Activated CD4-positive, alpha-beta T cell treated with anti-CD3 and anti-CD28 coated beads, Interleukin-2, Interleukin-4, amounts not matched to agents 100 ng/mL and 50 ng/mL, durations not matched to agents 16 hours and 8 hours (primary cell): ENCODE measurements at regions not wholly inside any gene's neighbourhood (a gene's known extent, or its start where the extent isn't known, plus 50 kb on each side); places are given as distances from the start of the nearest gene placed in this dataset.

Experiments
- DNase-seq: peaks from one replicate; pipeline ENCODE4 v3.0.0-alpha.2; 2020; ENCODE audit warnings: low spot score

DNA sequence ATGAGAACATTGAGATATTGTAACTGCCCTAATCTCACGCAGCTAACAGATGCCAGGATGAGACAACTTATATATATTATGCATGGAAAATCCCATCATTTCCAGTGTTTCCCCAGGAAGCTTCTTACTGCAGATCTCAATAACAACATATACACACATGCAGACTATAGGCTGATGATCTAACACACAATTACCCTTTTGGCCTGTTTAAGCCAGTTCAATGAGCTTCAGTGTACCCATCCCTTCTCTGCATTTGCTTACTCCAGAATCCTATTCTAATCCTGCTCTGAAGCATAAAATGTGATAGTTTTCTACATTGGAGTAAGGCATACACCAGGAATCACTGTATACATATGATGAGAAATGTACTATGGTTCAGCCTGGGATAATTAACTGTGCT lies 489.4 kb downstream of the SUCLA2 start:
- no peak for DNase-seq

DNA sequence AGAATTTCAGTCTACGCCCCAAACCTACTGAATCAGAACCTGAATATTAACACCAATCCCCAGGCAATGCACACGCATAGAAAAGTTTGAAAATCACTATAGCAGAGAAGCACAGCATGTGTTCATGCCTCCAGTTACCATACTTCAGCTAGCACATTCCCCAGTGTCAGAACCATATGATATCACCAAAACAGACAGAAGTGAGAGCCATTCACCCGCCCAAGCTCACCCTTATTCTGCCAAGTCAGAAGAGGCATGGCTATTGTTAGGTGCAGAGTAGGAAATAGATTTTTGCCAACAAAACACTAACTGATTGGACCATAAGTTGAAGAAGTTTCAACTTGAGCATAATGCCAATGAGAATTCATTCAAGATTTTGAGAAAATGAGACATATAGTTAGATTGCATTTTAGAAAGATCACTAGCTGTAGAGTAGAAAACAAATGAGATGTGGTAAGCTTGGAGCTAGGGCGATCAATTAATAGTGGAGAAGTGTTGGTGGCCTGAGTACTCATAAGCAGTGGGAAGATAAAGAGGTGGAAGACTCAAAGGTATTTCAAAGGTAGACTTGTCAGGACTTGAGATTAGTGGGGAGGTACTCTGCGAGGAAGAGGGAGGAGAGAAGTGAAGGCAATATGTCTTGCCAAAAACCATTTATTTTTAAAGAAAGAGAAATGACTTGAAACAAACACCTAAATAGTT lies 492.4 kb downstream of the SUCLA2 start:
- DNase-seq, result no peak

DNA sequence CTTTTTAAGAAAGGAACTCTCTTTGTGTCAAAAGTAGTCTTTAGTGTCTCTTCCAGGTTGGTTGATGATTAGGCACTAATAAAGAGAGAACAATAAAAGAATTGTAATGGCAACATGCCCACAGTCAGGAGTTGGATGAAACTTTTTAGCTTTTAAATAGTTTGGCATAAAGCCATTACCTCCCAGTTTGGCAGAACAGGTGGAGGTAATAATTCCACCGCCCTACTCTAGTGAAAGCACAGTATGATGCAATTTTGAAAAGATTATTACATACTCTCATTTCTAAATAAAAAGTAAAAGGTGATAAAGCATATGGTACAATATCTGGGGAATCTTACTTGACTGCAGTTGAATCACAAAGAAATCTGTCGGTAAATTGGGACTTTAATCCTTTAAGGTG lies 497.6 kb downstream of the SUCLA2 start:
- DNase-seq, result no peak

DNA sequence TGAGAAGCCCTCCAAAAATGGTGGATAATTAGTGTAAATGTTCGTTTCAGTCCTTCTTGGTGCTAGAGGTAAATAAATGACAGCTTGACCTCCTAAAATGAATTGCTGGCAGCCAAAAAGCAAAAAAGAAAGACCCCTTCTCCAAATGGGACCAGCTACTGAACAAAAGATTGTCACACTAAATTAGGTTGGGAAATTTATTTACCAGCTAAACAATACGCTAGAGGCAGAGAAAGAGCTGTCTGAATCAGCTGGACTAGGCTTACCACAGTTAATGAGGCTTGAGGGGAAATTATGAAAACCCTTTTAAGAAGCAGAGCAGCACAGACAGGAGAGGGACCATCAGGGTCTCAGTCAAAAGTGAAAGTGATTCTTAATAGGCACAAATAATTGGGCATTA lies 498.9 kb downstream of the SUCLA2 start:
- no peak for DNase-seq

DNA sequence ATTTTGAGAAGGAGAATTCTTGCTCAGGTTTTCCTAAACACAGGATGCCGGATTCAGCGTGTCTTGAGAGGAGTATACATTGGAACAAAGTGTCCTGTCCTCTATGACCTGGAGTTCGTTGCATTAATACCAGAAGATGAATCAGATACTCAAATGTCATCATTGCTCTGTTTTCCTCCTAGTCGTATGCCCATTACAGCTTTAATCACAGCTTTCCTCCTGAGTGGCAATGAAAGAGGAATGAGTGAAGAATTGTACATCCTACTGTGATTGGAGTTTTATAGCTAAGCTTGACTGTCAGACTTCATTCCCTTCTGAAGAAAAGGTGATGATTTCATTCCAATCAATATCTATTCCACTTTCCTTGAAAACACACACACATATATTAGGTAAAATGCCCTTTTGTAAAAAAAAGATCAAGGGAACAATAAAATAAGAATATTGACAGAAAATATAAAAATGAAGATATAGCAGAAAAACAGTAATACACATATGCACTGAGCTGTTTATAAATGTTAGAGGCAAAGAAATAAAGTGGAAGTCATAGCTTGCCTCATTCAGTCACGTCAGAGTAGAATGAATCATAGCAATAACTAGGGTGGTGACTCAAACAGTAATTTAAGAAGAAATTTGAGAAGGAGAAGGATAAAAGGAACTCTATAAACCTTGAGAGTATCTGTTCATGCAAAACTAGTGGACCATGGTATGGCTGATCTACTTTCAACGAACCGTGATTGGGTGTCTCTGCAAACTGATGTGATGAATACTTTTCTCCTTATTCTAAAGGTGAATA lies 501.5 kb downstream of the SUCLA2 start:
- DNase-seq, result no peak

DNA sequence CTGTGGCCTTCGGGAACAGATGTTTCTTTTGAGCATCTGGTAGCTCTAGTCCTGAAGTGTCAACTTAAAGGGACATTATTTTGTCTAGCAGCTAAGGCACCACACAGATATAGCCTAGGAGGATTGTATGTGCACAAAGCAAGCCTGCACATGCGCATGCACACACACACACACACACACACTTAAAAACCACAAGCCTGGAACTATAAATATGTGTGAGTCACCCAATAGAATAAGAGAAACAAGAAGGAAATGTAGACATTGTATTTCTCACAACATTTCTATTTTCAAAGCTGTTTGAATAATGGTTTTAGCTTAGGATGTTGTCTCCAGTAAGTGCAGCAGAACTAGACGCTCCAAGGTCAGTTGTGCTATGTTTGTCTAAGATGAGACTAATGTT lies 516.5 kb downstream of the SUCLA2 start:
- no peak for DNase-seq

DNA sequence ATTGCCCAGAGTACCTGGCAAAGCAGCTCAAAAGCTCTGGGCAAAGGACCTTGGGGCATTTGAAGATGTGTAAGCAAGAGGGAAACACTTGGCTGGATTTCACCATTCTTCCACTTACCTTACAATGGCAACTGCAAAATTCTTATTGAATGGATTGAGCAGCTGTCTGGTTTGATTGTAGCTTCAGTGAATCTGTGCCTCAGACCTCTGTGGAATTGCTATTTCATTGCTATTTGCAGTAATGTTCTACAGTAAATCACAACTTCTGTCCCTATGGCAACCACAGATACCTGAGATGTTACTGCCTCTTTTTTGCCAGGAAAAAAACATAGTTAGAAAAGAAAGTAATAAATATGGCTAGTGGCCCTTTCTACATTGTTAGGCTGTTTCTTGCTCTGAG lies 519.5 kb downstream of the SUCLA2 start:
- no peak for DNase-seq

DNA sequence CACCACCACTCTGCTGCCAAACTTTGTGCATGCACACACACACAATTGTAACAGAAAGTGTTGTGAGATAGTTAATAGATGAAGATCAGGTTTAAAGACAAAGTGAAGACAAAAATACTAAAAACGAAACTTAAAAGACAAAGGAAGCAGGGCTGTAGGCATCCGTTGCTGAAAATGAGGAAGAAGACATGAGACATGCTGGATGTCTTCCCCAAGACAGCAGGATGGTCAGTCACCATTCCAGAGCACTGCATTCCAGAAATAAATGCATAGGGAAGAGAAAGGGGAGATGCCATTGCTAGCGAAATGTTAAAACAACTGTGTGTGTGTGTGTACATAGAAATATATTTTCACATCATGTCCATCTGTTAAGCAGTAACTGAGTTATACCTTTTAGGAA lies 520.1 kb downstream of the SUCLA2 start:
- no peak for DNase-seq

DNA sequence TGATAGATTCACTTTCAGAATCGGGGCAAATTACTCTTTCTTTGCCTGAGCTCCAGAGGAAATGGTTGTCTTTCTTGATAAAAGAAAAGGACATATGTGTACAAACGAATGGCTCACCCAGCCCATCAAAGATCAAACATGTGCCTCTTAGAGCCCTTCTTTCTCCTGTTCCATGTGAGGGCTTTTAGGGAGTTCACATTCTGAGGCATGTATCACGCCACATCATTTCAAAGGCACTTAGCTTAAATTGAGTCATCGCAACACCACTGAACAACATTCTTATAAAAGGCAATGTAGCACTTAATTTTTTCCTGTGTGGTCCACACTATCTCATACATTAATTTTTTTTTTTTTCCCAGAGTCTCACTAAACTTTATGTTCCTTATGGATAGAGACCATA lies 521.0 kb downstream of the SUCLA2 start:
- DNase-seq, result no peak

DNA sequence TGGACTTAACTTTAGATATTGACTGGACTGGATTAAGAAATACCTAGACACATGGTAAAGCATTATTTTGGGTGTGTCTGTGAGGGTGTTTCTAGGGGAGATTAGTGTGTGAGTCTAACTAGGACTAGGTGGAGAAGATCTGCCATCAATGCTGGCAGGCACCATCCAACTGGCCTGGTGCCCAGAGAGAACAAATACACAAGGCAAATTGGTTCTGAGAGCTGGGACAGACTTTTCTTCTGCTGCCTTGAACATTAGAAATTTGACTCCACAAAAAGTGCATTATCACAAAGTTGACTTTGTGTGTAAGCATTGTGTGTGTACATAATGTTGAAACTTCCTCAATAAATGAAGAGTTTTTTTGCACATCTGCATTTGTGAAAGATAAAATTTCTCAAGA lies 522.1 kb downstream of the SUCLA2 start:
- no peak for DNase-seq

DNA sequence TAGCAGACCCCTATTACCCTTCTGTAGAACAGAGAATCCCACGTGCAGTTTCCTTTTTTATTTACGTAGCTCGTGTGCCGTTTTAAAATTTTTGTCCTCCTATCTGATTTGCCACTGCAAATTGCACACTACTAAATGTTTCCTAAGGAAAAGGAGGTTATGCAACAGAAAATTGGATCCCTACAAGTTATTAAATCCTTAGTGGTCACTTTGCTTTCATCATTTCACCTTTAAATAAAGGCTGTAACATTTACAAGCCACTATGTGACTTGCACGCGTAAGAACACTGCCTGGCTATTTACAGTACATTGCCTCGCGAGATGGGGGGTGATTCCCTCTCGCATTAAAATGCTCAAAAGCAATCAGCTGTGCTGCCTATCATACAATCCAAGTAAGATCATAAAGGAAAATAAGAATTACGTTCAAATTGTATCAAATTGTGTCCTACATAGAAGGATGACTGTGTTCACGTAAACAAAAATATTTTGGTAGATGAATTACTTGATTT lies 525.6 kb downstream of the SUCLA2 start:
- no peak for DNase-seq

DNA sequence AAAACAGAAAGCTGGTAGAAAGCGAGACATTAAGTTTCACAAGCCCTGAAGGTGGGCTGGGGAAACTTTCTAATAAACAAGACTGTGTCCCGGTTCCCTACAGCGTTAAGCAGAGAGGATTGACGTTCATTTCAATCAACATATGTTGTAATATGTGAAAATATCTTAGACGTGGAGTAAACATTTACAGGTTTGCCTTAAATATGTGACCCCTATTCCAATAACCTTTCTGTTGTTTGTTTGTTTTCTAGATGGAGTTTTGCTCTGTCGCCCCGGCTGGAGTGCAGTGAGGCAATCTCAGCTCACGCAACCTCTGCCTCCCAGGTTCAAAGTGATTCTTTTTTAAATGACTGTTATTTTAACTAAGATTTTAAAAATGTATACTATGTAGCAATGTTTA lies 526.2 kb downstream of the SUCLA2 start:
- DNase-seq, result no peak

DNA sequence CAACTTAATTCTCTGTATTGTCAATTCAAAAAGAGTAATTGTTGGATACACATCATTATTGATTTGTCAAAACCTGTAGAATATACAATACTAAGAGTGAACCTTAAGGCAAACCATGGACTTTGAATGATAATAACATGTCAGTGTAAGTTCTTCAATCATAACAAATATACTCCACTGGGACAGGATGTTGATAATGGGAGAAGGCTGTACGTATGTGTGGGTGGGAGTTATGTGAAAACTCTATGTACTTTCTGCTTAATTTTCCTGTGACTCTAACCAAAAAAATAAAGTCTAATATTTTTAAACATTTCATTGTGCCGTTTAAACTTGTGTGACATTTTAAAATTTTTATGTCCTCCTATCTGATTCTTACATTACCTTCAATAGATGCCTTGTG lies 526.7 kb downstream of the SUCLA2 start:
- no peak for DNase-seq

DNA sequence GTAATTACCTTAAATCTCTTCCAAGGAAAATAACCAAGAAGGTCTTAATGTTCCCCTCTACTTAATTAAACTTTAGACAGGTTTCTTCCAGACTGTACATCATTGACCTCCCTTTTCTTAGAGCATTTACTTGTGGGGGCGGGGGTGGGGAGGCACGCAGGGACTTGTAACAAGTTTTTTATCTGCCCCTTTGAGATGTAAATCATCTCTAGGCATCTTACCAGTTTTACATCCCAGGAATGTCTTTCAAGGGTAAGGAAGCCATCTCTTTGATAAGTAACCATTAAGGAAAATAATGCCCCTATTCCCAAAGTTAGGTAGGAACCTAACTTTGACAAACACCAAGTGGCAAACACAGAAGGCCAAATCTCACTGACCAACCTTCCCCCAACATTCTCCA lies 528.6 kb downstream of the SUCLA2 start:
- DNase-seq, result no peak

DNA sequence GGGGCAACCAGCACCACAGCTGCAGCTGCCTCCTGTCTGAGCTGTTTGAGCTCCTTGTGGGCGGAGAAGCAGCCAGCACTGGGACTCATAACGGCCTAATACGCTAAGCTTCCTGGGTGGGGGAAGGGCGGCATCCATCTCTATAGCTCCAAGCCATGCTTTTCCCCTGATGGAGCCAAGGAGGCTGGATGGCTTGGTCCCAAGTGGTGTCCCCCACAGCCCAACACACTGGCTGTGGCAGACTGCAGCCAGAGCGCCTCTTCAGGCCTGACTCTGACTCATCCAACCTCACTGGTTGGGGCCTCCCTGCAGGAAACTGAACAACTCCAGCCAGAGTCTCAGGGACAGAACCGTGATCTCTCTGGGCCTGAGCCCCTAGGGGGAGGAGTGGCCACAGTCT lies 537.3 kb downstream of the SUCLA2 start:
- DNase-seq, result no peak

DNA sequence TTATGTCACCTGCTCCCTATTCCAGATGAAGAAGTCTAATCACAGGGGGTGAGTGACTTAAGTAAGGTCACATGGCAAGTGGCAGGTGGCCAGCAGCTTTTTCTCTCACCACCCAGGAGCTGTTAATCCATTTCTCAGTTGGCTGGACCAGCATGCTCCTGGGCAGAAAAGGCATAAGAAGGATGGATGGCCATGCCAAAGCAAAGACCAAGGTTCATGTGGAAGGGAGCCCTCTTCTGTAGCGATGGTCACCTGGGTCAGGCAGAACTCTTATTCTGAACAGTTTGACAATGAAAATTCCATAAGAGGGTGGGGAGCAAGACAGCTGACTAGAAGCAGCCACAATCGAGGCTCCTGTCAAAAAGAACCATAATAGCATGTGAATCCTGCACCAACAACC lies 538.1 kb downstream of the SUCLA2 start:
- DNase-seq, result no peak

DNA sequence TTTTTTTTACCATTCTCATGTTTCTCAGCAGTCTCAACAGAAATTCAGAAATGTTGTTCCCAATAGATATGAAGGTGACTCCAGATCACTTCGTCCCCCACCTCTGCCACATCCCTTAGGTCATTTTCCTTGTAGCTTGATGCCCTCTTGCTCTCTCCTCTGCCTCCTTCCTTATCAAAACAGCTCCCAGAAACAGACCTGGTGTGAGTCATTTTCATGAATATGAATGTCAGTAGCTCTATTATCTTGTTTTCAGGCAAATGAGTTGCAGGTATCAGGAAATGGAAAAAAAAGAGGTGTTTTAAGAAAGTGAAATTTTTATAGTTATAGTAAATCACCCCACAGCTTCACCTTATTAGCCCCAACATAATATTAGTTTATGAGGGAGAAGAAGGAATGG lies 539.3 kb downstream of the SUCLA2 start:
- no peak for DNase-seq

DNA sequence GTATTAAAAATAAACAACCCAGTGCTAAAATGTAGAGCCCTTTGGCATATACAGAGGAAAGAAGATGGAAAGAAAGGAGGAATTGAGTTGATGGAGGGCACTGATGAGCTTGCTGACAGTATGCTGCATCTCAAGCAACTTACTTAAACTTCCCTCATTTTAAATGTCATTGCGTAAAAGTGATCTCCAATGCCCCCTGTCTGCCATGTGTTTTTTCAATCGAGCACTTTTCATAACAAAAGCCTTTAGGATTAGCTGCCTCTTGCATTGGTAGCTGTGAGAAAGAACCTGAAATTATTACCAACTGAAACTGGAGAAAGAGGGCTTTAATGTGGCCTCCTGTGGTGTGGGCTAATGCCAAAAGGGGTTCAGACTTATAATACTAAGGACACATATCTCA lies 541.6 kb downstream of the SUCLA2 start:
- no peak for DNase-seq

DNA sequence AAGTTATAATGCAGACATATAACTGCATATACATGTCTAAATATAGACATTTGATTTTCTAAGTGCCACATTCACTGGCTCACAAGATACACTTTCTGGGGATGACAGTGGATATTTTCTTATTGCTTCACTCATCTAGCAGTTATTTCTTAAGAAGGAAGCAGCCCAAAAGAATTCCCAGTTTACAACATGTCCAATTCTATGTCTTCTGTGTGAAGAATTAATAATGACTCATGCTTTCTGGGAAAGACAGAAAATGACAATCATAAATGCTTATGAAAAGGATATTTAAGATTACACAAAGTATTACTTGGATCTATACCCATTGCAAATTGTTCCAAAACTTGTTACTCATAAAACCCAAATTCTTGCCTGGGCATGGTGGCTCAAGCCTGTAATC lies 543.4 kb downstream of the SUCLA2 start:
- DNase-seq, result no peak

DNA sequence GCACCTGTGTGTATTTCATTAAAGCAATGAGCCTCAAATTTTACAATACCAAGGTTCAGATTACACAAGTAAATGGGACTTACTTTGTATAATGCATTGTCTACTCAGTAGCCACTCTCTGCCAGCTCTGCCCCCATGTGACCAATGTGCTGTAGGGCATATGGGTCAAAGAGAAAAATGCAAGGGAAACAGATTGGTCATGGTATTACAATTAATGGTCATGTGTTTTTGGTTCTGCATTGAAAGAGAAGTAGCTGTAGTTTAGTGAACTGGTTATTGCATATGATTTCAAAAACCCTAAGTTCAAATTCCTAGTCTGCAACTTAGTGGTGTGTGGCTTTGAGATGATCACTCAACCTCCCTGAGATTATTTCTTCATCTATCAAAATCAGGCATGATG lies 545.4 kb downstream of the SUCLA2 start:
- no peak for DNase-seq

DNA sequence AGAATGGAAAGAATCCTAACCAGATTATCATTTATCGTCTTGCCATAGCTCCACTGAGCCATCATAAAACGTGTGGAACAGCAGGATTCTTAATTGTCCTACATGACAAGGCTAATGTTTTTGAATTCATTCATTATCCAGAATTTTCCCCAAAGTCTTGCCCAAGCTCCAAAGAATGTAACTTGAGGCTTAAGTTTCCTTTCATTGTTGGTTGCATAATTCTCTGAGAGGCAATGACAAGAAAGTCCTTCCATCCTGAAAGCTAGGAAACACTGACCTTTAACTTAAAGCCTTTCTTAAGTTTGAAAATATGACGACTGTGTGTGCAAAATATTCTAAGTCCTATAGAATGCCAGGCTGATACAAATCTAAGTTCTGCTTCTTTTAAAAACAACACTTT lies 546.1 kb downstream of the SUCLA2 start:
- DNase-seq, result no peak

DNA sequence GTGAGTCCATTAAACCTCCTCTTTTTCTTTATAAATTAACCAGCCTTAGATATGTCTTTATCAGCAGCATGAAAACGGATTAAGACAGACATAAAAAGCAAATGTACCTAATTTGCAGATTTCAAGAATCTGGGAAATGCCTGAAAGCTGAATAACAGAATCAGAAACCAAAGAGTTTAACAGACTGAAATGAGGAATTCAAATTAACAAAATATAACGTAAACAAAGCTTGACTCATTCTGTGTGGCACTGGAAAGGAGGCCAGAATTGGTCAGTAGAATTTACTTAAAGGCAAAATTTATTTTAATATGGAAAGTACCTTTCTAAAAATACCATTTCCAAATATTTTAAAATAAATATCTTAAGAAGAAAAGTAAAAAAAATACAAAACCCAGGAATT lies 540.6 kb upstream of the HTR2A start:
- DNase-seq, result no peak

DNA sequence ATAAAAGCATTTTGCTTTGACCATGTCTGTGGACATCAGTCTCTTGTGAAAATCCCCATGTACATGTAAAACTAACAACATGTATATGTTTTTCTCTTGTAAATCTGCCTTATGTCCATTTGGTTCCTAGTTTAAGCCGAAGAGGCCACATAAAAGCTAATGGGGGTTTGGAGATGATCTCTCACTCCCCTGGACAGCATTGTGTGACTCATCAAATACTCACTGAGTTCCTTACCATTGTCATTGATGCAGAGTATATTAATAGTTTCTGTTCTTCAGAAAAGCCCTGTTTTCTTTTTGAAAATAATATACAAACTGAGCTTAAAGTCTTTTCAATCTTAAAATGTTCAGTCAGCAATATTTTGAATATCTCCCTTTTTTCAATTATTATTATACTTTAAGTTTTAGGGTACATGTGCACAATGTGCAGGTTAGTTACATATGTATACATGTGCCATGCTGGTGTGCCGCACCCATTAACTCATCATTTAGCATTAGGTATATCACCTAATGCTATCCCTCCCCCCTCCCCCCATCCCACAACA lies 536.7 kb upstream of the HTR2A start:
- DNase-seq, result no peak
